SU-DHL-6 (cell line): ENCODE measurements at regions not wholly inside any gene's neighbourhood (a gene's known extent, or its start where the extent isn't known, plus 50 kb on each side); places are given as distances from the start of the nearest gene placed in this dataset.

Source experiments
- H2AFZ ChIP-seq: fragments of 200-600 bp; sonication (generic); 2 replicates; pipeline ENCODE4 v1.6.1; 2014; ENCODE audit warnings: low read depth, mild to moderate bottlenecking, moderate library complexity, mixed read lengths, antibody characterized with exemption, low read length; ENCODE audit not compliant: severe bottlenecking
- H3F3A ChIP-seq: fragments of 200-600 bp; shearing (Covaris generic); 2 replicates; pipeline ENCODE4 v1.6.0; 2016; ENCODE audit warnings: antibody characterized with exemption, mild to moderate bottlenecking; ENCODE audit not compliant: insufficient read depth
- H3K27ac ChIP-seq: fragments of 200-600 bp; sonication (generic); 2 replicates; pipeline ENCODE4 v1.5.1; 2016; ENCODE audit warnings: low read depth, mild to moderate bottlenecking, low read length, moderate library complexity, mixed read lengths
- H3K27me3 ChIP-seq: fragments of 200-600 bp; sonication (generic), shearing (Covaris generic); 2 replicates; pipeline ENCODE4 v1.6.0; 2014; ENCODE audit warnings: mild to moderate bottlenecking, low read length
- H3K36me3 ChIP-seq: fragments of 200-600 bp; sonication (generic); 2 replicates; pipeline ENCODE4 v1.6.1; 2014; ENCODE audit warnings: mild to moderate bottlenecking, low read length, mixed read lengths
- H3K4me2 ChIP-seq: fragments of 300-600, 200-600 bp; shearing (Covaris generic), sonication (generic); 2 replicates; pipeline ENCODE4 v1.6.0; 2014; ENCODE audit warnings: low read length, low read depth, mild to moderate bottlenecking; ENCODE audit not compliant: poor library complexity, severe bottlenecking
- H3K4me3 ChIP-seq: fragments of 200-600 bp; sonication (generic); 2 replicates; pipeline ENCODE4 v1.5.1; 2014; ENCODE audit warnings: antibody characterized with exemption, low read length, mild to moderate bottlenecking, mixed read lengths; ENCODE audit not compliant: insufficient read depth, poor library complexity, severe bottlenecking
- H3K79me2 ChIP-seq: fragments of 200-600 bp; sonication (generic); 2 replicates; pipeline ENCODE4 v1.6.1; 2014; ENCODE audit warnings: mild to moderate bottlenecking, low read length, moderate library complexity; ENCODE audit not compliant: insufficient read depth
- H3K9ac ChIP-seq: fragments of 200-600 bp; sonication (generic); 2 replicates; pipeline ENCODE4 v1.7.0; 2014; ENCODE audit warnings: mild to moderate bottlenecking, low read length
- H3K9me2 ChIP-seq: fragments of 200-600 bp; sonication (generic); replicated peaks from 2 replicates; pipeline ENCODE4 v1.6.1; 2014; ENCODE audit warnings: low read length; ENCODE audit not compliant: insufficient read depth
- H3K9me3 ChIP-seq: fragments of 200-600 bp; sonication (generic); 2 replicates; pipeline ENCODE4 v1.6.1; 2014; ENCODE audit warnings: low read length, mixed read lengths; ENCODE audit not compliant: insufficient read depth
- H4K20me1 ChIP-seq: fragments of 200-600 bp; sonication (generic); 2 replicates; pipeline ENCODE4 v1.6.1; 2014; ENCODE audit warnings: low read depth, mild to moderate bottlenecking, antibody characterized with exemption, low read length, moderate library complexity, mixed read lengths
- EZH2phosphoT487 ChIP-seq: fragments of 200-600 bp; sonication (generic), shearing (Covaris generic); conservative IDR thresholded peaks from 2 replicates; pipeline ENCODE4 v1.6.1; 2018; ENCODE audit warnings: mild to moderate bottlenecking, antibody characterized with exemption, low read length, moderate library complexity, mixed read lengths
- TF ChIP-seq, protein P1 (sequence below): fragments of 200-600 bp; sonication (generic); IDR thresholded peaks from one replicate; pipeline ENCODE4 v1.5.1; 2017; ENCODE audit warnings: antibody characterized with exemption, mild to moderate bottlenecking, low read length, moderate library complexity; ENCODE audit not compliant: insufficient read depth, poor library complexity, severe bottlenecking

DNA sequence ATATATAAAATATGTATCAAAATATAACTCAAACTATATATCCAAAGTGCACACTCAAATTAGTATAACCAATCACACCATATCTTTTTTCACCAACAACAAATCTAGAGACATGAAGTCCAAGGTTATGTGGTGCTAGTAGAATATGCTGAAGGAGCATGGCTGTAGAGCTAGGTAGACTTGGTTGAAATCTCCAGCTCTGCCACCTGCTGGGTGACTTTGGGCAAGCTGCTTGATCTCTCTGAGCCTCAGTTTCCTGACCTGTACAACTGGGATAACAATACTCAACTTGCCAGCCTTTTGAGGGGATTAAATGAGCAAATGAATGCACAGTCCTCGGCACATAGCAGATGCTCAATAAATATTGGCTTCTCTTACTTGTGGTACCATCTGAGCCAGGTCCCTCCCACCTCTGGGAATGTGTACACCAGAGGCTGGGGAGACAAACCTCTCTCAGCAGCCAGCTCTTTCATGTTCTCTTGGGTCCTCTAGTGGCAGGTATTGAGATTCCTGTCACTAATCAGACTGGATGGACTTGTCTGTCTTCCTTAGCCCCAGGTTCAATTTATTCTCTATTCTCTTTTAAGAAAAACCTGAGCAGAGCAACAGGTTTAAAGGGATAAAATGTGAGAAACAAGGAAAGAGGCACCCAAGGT is 94.3 kb upstream of the PDE1C start:
- Histone ChIP-seq H3F3A (no peaks in the 10 kb centered on the region), H3K79me2 (no peaks in the 10 kb centered on the region), H3K4me2 (no peak overlapping the region), H3K4me3 (no peak overlapping the region), H3K9ac (no peak overlapping the region), H3K36me3 (no peaks in the 10 kb centered on the region), H3K27me3 (no peaks in the 10 kb centered on the region), H2AFZ (no peak overlapping the region), H3K9me3 (no peaks in the 10 kb centered on the region), H3K9me2 (no peaks in the 10 kb centered on the region), H4K20me1 (no peaks in the 10 kb centered on the region), H3K27ac (no peak overlapping the region)
- TF ChIP-seq EZH2phosphoT487 = no peak
- TF ChIP-seq, protein P1, sequence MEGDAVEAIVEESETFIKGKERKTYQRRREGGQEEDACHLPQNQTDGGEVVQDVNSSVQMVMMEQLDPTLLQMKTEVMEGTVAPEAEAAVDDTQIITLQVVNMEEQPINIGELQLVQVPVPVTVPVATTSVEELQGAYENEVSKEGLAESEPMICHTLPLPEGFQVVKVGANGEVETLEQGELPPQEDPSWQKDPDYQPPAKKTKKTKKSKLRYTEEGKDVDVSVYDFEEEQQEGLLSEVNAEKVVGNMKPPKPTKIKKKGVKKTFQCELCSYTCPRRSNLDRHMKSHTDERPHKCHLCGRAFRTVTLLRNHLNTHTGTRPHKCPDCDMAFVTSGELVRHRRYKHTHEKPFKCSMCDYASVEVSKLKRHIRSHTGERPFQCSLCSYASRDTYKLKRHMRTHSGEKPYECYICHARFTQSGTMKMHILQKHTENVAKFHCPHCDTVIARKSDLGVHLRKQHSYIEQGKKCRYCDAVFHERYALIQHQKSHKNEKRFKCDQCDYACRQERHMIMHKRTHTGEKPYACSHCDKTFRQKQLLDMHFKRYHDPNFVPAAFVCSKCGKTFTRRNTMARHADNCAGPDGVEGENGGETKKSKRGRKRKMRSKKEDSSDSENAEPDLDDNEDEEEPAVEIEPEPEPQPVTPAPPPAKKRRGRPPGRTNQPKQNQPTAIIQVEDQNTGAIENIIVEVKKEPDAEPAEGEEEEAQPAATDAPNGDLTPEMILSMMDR = peak; percentile 17

DNA sequence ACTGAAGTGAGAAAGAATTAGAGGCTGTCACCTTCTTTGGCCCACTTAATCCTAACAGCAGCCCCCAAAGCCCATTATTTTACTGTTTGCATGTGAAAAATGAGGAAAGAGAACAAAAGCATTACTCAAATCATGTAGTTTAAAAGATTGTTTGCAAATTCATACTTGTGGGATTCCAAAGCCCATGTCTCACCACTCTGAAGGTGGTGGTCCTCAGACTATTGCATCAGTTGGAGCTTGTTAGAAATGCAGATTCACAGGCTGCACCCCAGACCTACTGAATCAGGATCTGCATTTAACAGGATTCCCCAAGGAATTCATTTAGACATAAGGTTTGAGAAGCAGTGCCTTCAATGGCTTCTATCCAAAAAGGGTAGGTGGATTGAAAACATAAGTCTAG is 93.7 kb upstream of the PDE1C start:
- Histone ChIP-seq H3K27ac (no peak overlapping the region), H3K9me3 (no peaks in the 10 kb centered on the region), H3F3A (no peaks in the 10 kb centered on the region), H2AFZ (no peak overlapping the region), H4K20me1 (no peaks in the 10 kb centered on the region), H3K79me2 (no peaks in the 10 kb centered on the region), H3K4me3 (no peak overlapping the region), H3K9me2 (no peaks in the 10 kb centered on the region), H3K36me3 (no peaks in the 10 kb centered on the region), H3K27me3 (no peaks in the 10 kb centered on the region), H3K4me2 (no peak overlapping the region), H3K9ac (no peak overlapping the region)
- TF ChIP-seq EZH2phosphoT487 = no peak
- TF ChIP-seq, protein P1 = no peak

DNA sequence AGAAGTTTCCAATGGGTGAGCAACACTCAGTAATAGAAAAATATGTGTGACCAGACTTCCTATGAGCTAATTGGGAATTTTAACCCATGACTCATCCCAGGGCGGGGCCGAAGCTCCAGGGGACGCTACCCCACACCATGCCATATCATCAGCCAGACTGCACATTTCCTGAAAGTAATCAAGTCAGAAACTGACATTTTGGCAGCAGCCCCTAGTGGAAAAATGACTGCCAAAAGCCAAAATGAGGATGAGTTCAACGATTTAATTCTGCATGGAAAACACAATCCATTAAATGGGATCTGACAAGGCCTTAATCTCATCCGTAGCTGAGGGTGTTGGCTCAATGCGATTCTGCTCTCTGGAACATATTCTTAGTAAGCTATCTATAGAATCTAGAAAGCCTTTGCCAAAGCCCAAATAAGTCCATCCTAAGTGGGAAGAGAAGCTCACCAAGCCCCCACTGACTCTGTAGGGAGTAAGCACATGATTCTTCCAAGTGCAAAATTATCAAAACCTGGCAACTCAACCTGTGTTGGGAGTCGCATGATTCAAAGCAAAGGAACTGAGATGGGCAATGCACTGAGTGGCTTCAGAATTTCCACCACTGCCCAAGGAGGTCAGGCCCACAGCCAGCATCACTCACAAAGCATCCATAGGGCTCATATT is 93.1 kb upstream of the PDE1C start:
- Histone ChIP-seq H3K27ac (no peak overlapping the region), H4K20me1 (no peaks in the 10 kb centered on the region), H3K4me3 (no peak overlapping the region), H3K79me2 (no peaks in the 10 kb centered on the region), H3K9me3 (no peaks in the 10 kb centered on the region), H3K27me3 (no peaks in the 10 kb centered on the region), H3K9me2 (no peaks in the 10 kb centered on the region), H2AFZ (no peak overlapping the region), H3F3A (no peaks in the 10 kb centered on the region), H3K9ac (no peak overlapping the region), H3K4me2 (no peak overlapping the region), H3K36me3 (no peaks in the 10 kb centered on the region)
- TF ChIP-seq EZH2phosphoT487 = no peak
- TF ChIP-seq, protein P1 = no peak
